Thyroid gland (tissue), 4 donors: ENCODE measurements at regions not wholly inside any gene's neighbourhood (a gene's known extent, or its start where the extent isn't known, plus 50 kb on each side); places are given as distances from the start of the nearest gene placed in this dataset.

ENCODE experiments used
- DNase-seq, 2 donors: peaks; one replicate each; pipeline ENCODE4 v3.0.0-alpha.2; 2019
- H3K27ac ChIP-seq, 3 donors: fragments of 200-600 bp; sonication (generic); 1 replicate in 2 of 3; 2 replicates in 1 of 3; pipeline ENCODE4 v1.5.1; 2016 to 2019; ENCODE audit warnings: mild to moderate bottlenecking in 1 of 3, moderate library complexity in 1 of 3
- H3K27me3 ChIP-seq: fragments of 200-600 bp; sonication (generic); one replicate; pipeline ENCODE4 v1.5.1; 2019
- H3K36me3 ChIP-seq, 2 donors: fragments of 200-600 bp; sonication (generic); one replicate each; pipeline ENCODE4 v1.5.1; 2016 to 2019
- H3K4me1 ChIP-seq, 2 donors: fragments of 200-600 bp; sonication (generic); one replicate each; pipeline ENCODE4 v1.5.1; 2017 to 2019
- H3K4me3 ChIP-seq, 3 donors: fragments of 200-600 bp; sonication (generic); replicated peaks in 1 of 3; 1 replicate in 2 of 3; 2 replicates in 1 of 3; pipeline ENCODE4 v1.5.1; 2016; ENCODE audit warnings: mild to moderate bottlenecking in 1 of 3
- H3K9me3 ChIP-seq: fragments of 200-600 bp; sonication (generic); one replicate; pipeline ENCODE4 v1.5.1; 2017
- CTCF ChIP-seq, 6 experiments: fragments of 200-600 bp in 3 of 6; fragments of 450-650 bp in 3 of 6; sonication (generic) in 3 of 6; IDR thresholded peaks; one replicate each; pipeline ENCODE4 v1.5.1; 2016 to 2019; ENCODE audit warnings: antibody characterized with exemption in 6 of 6, mild to moderate bottlenecking in 2 of 6, inconsistent platforms in 1 of 6, moderate library complexity in 1 of 6
- POLR2A ChIP-seq, 2 donors: fragments of 450-650 bp; IDR thresholded peaks; one replicate each; pipeline ENCODE4 v1.6.1; 2017; ENCODE audit warnings: antibody characterized with exemption in 2 of 2, mild to moderate bottlenecking in 2 of 2, moderate library complexity in 1 of 2
- WGBS, 2 donors: methylation state at CpG; one replicate each; pipeline ENCODE4 v1.1.5; 2017; 5-methylcytosine and 5-hydroxymethylcytosine counted together
- intact Hi-C: fragments of 100-400 bp; cut with DNase I; formaldehyde crosslinking; loops from one replicate; pipeline ENCODE4 v1.15.1; 2023

DNA sequence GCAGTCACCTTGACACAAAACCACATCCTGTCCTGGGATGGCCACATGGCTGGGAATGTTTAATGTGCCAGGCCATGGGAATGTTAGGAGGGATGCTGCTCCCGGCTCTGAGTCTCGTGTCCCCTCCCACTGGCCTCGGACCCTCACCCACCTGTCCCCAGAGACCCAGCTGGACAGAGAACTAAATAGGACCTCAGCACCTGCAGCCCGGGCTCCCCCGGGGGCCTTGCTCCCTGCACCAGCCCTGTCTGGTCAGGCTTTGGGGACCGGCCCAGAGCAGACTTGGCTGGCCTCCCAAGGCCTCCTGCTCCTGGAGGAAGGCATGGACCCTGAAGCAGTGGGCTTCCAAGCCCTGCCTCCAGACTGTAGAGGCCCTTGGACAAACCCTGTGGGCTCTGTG, 100.0 kb upstream of the IQSEC1 start:
- H3K36me3 ChIP-seq: no peaks in the 10 kb centered on the region
- H3K27me3 ChIP-seq: no peaks in the 10 kb centered on the region
- no peaks in the 10 kb centered on the region for H3K9me3 ChIP-seq
- H3K27ac ChIP-seq: no peak overlapping the region
- H3K4me3 ChIP-seq: no peak overlapping the region
- no peak for DNase-seq
- no peaks in the 10 kb centered on the region for H3K4me1 ChIP-seq
- intact Hi-C loops: no loop called here
- WGBS, 2 donors: 63 to 85% methylated on average over 3 to 6 of the region's 6 CpGs
- no peak for TF ChIP-seq CTCF (IDR thresholded peaks at IDR 0.05)
- no peak for TF ChIP-seq POLR2A (IDR thresholded peaks at IDR 0.05)

- Histone ChIP-seq H3K27me3 (no peaks in the 10 kb centered on the region), H3K4me3 (no peak overlapping the region), H3K4me1 (no peaks in the 10 kb centered on the region), H3K27ac (no peak overlapping the region), H3K36me3 (no peaks in the 10 kb centered on the region), H3K9me3 (no peaks in the 10 kb centered on the region)
- intact Hi-C loops: no loop called here
- 63 to 74% methylated on average over 3 of the region's 7 CpGs for WGBS, 2 donors
- DNase-seq: no peak
- TF ChIP-seq POLR2A (IDR thresholded peaks at IDR 0.05): no peak
- TF ChIP-seq CTCF (IDR thresholded peaks at IDR 0.05): no peak
Observed at GRCh38 chr3:13172644-13173013, 99.4 kb upstream of the IQSEC1 start.

GRCh38 chr3:13171704-13172643, 98.7 kb upstream of the IQSEC1 start:
- Histone ChIP-seq H3K36me3 (no peaks in the 10 kb centered on the region), H3K9me3 (no peaks in the 10 kb centered on the region), H3K4me1 (no peaks in the 10 kb centered on the region), H3K27ac (no peak overlapping the region), H3K27me3 (no peaks in the 10 kb centered on the region), H3K4me3 (no peak overlapping the region)
- intact Hi-C loops: no loop called here
- 83 to 85% methylated on average over 16 to 19 of the region's 19 CpGs for WGBS, 2 donors
- no peak for DNase-seq
- TF ChIP-seq CTCF (IDR thresholded peaks at IDR 0.05): no peak
- TF ChIP-seq POLR2A (IDR thresholded peaks at IDR 0.05): no peak

GRCh38 chr3:13170317-13170716, 97.1 kb upstream of the IQSEC1 start:
- WGBS, 2 donors: 78 to 85% methylated on average over 7 of the region's 7 CpGs
- Histone ChIP-seq H3K36me3 (no peaks in the 10 kb centered on the region), H3K27ac (no peak overlapping the region), H3K4me3 (no peak overlapping the region), H3K9me3 (no peaks in the 10 kb centered on the region), H3K27me3 (no peaks in the 10 kb centered on the region), H3K4me1 (no peaks in the 10 kb centered on the region)
- intact Hi-C loops: no loop called here
- DNase-seq: no peak
- TF ChIP-seq POLR2A (IDR thresholded peaks at IDR 0.05) (no peak), CTCF (IDR thresholded peaks at IDR 0.05) (no peak)

DNA sequence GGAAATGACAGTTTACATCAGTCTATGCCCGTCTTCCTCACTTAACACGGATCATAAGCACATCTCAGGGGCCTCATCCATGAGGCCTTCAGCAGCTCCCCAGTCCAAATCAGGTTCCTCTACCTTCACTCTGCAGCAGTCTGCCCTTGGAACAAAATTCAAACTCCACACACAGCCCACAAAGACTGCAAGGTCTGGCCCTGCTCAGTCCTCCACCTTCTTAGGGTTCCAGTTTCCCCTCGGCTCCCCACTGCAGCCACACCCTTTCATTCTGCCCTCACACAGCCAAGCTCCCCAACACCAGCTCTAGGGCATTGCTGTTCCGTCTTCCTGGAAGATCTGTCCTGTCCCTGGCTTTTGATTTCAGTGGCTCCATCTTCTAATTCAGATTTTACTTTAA, 95.2 kb upstream of the IQSEC1 start:
- intact Hi-C loops: no loop called here
- Histone ChIP-seq H3K27ac (no peak overlapping the region), H3K9me3 (no peaks in the 10 kb centered on the region), H3K27me3 (no peaks in the 10 kb centered on the region), H3K4me3 (no peak overlapping the region), H3K4me1 (no peaks in the 10 kb centered on the region), H3K36me3 (no peaks in the 10 kb centered on the region)
- 93 to 94% methylated on average over 4 of the region's 4 CpGs for WGBS, 2 donors
- DNase-seq: no peak
- TF ChIP-seq CTCF (IDR thresholded peaks at IDR 0.05) (no peak), POLR2A (IDR thresholded peaks at IDR 0.05) (no peak)
